RWPE2 (cell line): ENCODE measurements at regions not wholly inside any gene's neighbourhood (a gene's known extent, or its start where the extent isn't known, plus 50 kb on each side); places are given as distances from the start of the nearest gene placed in this dataset.
A peak's percentile ranks its signal among the peaks of the same experiment; 100 is the strongest.
"Not testable (repeated sequence)": the region's sequence is repeated elsewhere in the genome, so short reads cannot be mapped to it uniquely, and the experiment has no call there.

Experiments used
- ATAC-seq: fragments of 200-7000 bp; cut with Tn5 transposase; 3 replicates; pipeline ENCODE4 v1.9.1; 2021; ENCODE audit warnings: low read depth
- DNase-seq: peaks from one replicate; pipeline ENCODE4 v3.0.0-alpha.2; 2020; ENCODE audit warnings: low spot score
- H3K27ac ChIP-seq: fragments of 450-650 bp; 2 replicates; pipeline ENCODE4 v1.5.1; 2017; ENCODE audit warnings: mild to moderate bottlenecking; ENCODE audit not compliant: poor library complexity, severe bottlenecking
- H3K27me3 ChIP-seq: fragments of 250-450 bp; sonication (Bioruptor Pico); 2 replicates; pipeline ENCODE4 v1.5.1; 2021; ENCODE audit warnings: mild to moderate bottlenecking, moderate library complexity; ENCODE audit not compliant: insufficient read depth, poor library complexity, severe bottlenecking
- H3K36me3 ChIP-seq: fragments of 250-450 bp; sonication (Bioruptor Pico); 2 replicates; pipeline ENCODE4 v1.5.1; 2020; ENCODE audit warnings: low read depth, mild to moderate bottlenecking, moderate library complexity
- H3K4me1 ChIP-seq: fragments of 250-450 bp; sonication (Bioruptor Pico); 2 replicates; pipeline ENCODE4 v1.5.1; 2021; ENCODE audit warnings: mild to moderate bottlenecking, moderate library complexity; ENCODE audit not compliant: insufficient read depth, poor library complexity, severe bottlenecking
- H3K4me3 ChIP-seq: fragments of 250-450 bp; sonication (Bioruptor Pico); 2 replicates; pipeline ENCODE4 v1.5.1; 2021; ENCODE audit warnings: mild to moderate bottlenecking, moderate library complexity; ENCODE audit not compliant: severe bottlenecking
- H3K9me3 ChIP-seq: fragments of 250-450 bp; sonication (Bioruptor Pico); 2 replicates; pipeline ENCODE4 v1.5.1; 2021; ENCODE audit warnings: mild to moderate bottlenecking, moderate library complexity; ENCODE audit not compliant: severe bottlenecking
- CTCF ChIP-seq: fragments of 450-650 bp; IDR thresholded peaks from one replicate; pipeline ENCODE4 v1.5.1; 2017; ENCODE audit warnings: mild to moderate bottlenecking, moderate library complexity; ENCODE audit not compliant: poor library complexity, severe bottlenecking

- no peak overlapping the region for H3K27ac ChIP-seq
- H3K4me1 ChIP-seq: peaks cover 7% of the 10 kb centered on the region
- no peak for ATAC-seq
Measured at GRCh38 chr22:46031965-46032851, 55.2 kb upstream of the WNT7B start.

GRCh38 chr22:46033256-46034200, 56.6 kb upstream of the WNT7B start:
- H3K4me3 ChIP-seq: no peak overlapping the region
- H3K27ac ChIP-seq: no peak overlapping the region
- ATAC-seq (no peak), DNase-seq (no peak)
- TF ChIP-seq CTCF: no peak
- no peaks in the 10 kb centered on the region for H3K27me3 ChIP-seq
- H3K9me3 ChIP-seq: no peaks in the 10 kb centered on the region
- peaks cover 7% of the 10 kb centered on the region for H3K4me1 ChIP-seq
- H3K36me3 ChIP-seq: no peaks in the 10 kb centered on the region

More at GRCh38 chr22:46031965-46032851, 55.2 kb upstream of the WNT7B start:
- Histone ChIP-seq H3K4me3 (no peak overlapping the region), H3K9me3 (no peaks in the 10 kb centered on the region), H3K27me3 (no peaks in the 10 kb centered on the region), H3K36me3 (no peaks in the 10 kb centered on the region)
- no peak for DNase-seq
- TF ChIP-seq CTCF: no peak

- H3K4me3 ChIP-seq: not testable (repeated sequence)
Measured at GRCh38 chr22:46034480-46034879, 57.5 kb upstream of the WNT7B start.

GRCh38 chr22:46035380-46035741, 58.4 kb upstream of the WNT7B start:
- ATAC-seq (no peak), DNase-seq (no peak)
- H3K27ac ChIP-seq: peak overlapping the region; percentile 87
- H3K9me3 ChIP-seq: no peaks in the 10 kb centered on the region
- H3K27me3 ChIP-seq: no peaks in the 10 kb centered on the region
- peak overlapping the region; percentile 39 for H3K4me3 ChIP-seq
- H3K4me1 ChIP-seq: peaks cover 23% of the 10 kb centered on the region
- H3K36me3 ChIP-seq: no peaks in the 10 kb centered on the region
- no peak for TF ChIP-seq CTCF

More at GRCh38 chr22:46034480-46034879, 57.5 kb upstream of the WNT7B start:
- Histone ChIP-seq H3K27ac (peak overlapping the region; percentile 87), H3K4me1 (peaks cover 14% of the 10 kb centered on the region)
- not testable (repeated sequence) for H3K36me3 ChIP-seq, ATAC-seq, H3K27me3 ChIP-seq, DNase-seq, H3K9me3 ChIP-seq
